Fibroblast of lung (primary cell): ENCODE measurements at regions not wholly inside any gene's neighbourhood (a gene's known extent, or its start where the extent isn't known, plus 50 kb on each side); places are given as distances from the start of the nearest gene placed in this dataset.

Experiments
- DNase-seq, 2 donors: peaks; one replicate each; pipeline versions ENCODE4 v3.0.0 to v3.0.0-alpha.2; 2010; ENCODE audit warnings: low read depth in 2 of 2
- H2AFZ ChIP-seq: 2 replicates; pipeline ENCODE4 v1.5.1; 2012; ENCODE audit warnings: low read length, control low read depth, inconsistent platforms
- H3K27ac ChIP-seq: 2 replicates; pipeline ENCODE4 v1.5.1; 2011; ENCODE audit warnings: low read length, control low read depth; ENCODE audit not compliant: insufficient read depth
- H3K27me3 ChIP-seq: 2 replicates; pipeline ENCODE4 v1.5.1; 2011; ENCODE audit warnings: mild to moderate bottlenecking, low read length; ENCODE audit not compliant: control insufficient read depth, insufficient read depth
- H3K36me3 ChIP-seq: 2 replicates; pipeline ENCODE4 v1.5.1; 2011; ENCODE audit warnings: low read length; ENCODE audit not compliant: control insufficient read depth, insufficient read depth
- H3K4me1 ChIP-seq: 2 replicates; pipeline ENCODE4 v1.5.1; 2011; ENCODE audit warnings: low read length; ENCODE audit not compliant: control insufficient read depth, insufficient read depth; ENCODE audit errors: extremely low read depth
- H3K4me2 ChIP-seq: 2 replicates; pipeline ENCODE4 v1.5.1; 2011; ENCODE audit warnings: low read length, control low read depth; ENCODE audit not compliant: insufficient read depth; ENCODE audit errors: extremely low read depth
- H3K4me3 ChIP-seq, 4 experiments: fragments of 200-600 bp in 1 of 4; sonication (generic) in 1 of 4; replicated peaks in 1 of 4; 2 replicates each; pipeline ENCODE4 v1.5.1; 2011 to 2016; ENCODE audit warnings: low read length in 4 of 4, low read depth in 3 of 4, mild to moderate bottlenecking in 3 of 4, control low read depth in 2 of 4, inconsistent platforms in 1 of 4, mixed read lengths in 1 of 4; ENCODE audit not compliant: insufficient read depth in 1 of 4; ENCODE audit errors: control extremely low read depth in 1 of 4
- H3K79me2 ChIP-seq: 2 replicates; pipeline ENCODE4 v1.5.1; 2012; ENCODE audit warnings: mild to moderate bottlenecking, low read length, inconsistent platforms; ENCODE audit not compliant: control insufficient read depth, insufficient read depth
- H3K9ac ChIP-seq: 2 replicates; pipeline ENCODE4 v1.5.1; 2011; ENCODE audit warnings: mild to moderate bottlenecking, low read length, control low read depth; ENCODE audit not compliant: insufficient read depth
- H3K9me3 ChIP-seq: 2 replicates; pipeline ENCODE4 v1.5.1; 2012; ENCODE audit warnings: low read depth, low read length; ENCODE audit not compliant: control insufficient read depth, insufficient read depth
- H4K20me1 ChIP-seq: 2 replicates; pipeline ENCODE4 v1.5.1; 2011; ENCODE audit warnings: low read length; ENCODE audit not compliant: control insufficient read depth, insufficient read depth; ENCODE audit errors: extremely low read depth
- EZH2 ChIP-seq: IDR thresholded peaks from 2 replicates; pipeline ENCODE4 v1.5.1; 2012; ENCODE audit warnings: low read length, control low read depth, mild to moderate bottlenecking; ENCODE audit errors: missing control alignments
- TF ChIP-seq, protein P1 (sequence below), 2 donors: IDR thresholded peaks in 1 of 2; conservative IDR thresholded peaks in 1 of 2; 1 replicate in 1 of 2; 2 replicates in 1 of 2; pipeline ENCODE4 v1.5.1; 2011 to 2012; ENCODE audit warnings: low read length in 2 of 2, control low read depth in 1 of 2, inconsistent platforms in 1 of 2, low read depth in 1 of 2, mild to moderate bottlenecking in 1 of 2

DNA sequence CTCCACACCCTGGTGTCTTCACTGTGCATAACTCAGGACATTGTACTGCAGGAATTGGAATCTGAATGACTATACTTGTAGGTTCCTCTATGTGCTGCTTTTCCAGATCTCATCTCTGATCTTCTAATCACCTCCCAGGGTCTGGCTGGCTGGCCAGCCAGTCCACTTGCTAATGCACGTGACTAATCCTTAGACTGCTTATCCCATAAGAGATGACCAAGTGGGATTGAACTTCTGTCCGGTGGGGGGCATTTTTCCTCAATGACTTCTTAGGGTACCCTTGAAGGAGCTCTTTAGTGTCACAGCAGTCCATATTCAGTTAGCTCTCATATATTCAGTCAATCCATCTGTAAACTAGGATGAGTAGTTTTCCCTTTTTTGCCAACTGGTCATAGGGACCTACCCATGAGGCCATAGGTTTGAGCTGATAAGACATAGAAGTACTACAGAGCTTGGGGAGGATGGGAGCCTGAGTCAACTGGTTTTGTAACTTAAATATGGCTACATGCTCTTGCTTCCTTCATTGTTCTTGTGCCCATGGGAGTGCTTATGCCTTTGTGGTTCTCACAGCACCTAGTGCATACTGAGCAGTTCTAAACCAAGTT is 71.9 kb upstream of the WDR1 start:
- H3K27ac ChIP-seq, result no peak overlapping the region
- no peaks in the 10 kb centered on the region for H3K36me3 ChIP-seq
- no peaks in the 10 kb centered on the region for H3K4me1 ChIP-seq
- no peaks in the 10 kb centered on the region for H3K9me3 ChIP-seq
- no peaks in the 10 kb centered on the region for H3K27me3 ChIP-seq
- no peak for TF ChIP-seq EZH2
- no peak overlapping the region for H3K4me2 ChIP-seq
- H3K4me3 ChIP-seq, result no peak overlapping the region
- no peaks in the 10 kb centered on the region for H4K20me1 ChIP-seq
- H3K79me2 ChIP-seq, result no peaks in the 10 kb centered on the region
- H3K9ac ChIP-seq, result no peak overlapping the region
- H2AFZ ChIP-seq, result no peak overlapping the region
- DNase-seq, result no peak

DNA sequence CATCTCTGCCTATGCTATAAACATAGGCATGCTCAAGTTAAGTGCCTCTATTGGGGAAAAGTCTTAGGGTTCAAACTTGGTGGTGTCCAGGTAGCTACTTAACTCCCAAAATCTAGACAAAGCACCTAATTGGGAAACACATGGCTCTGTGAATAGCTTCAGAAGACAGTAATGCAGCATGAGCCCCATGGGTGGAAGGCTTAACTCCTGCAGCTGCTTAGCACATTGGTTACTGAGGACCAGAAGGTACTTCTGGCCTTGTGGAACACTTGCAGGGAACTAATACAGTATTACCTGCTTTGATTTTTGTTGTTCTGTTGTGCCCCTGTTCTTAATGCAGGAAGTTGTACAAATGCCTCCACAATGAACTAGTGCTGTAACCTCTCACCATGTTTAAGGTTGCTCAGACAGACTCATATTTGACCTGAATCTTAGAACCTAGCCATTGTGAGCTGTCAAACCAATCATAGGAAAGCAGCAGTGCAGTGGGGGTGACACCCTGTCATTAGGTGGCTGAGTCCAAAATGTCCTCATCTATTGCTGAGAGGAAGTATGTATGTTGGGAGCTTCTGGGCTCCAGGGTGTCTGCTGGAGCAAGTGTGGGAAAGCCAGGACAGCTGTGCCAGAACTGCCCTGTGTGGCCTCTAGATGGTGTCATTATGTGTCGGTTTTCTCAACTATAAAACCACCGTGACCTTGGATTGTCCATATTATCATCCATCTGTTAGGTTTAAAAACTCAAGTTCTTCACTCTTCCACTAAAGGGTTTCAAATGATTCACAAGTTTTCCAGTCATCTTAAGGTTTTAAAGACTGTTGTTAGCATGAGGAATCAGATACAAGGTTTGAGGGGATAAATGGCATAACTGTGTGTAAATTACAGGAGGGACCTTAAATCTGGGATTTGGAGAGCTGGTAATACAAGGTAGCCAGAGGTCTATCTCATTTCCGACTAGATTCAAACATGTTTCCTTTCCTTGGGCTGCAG is 69.9 kb upstream of the WDR1 start:
- no peak overlapping the region for H3K4me2 ChIP-seq
- DNase-seq, result no peak
- no peaks in the 10 kb centered on the region for H3K4me1 ChIP-seq
- no peak overlapping the region for H3K9ac ChIP-seq
- no peak overlapping the region for H3K27ac ChIP-seq
- H3K27me3 ChIP-seq, result no peaks in the 10 kb centered on the region
- H3K36me3 ChIP-seq, result no peaks in the 10 kb centered on the region
- TF ChIP-seq EZH2, result no peak
- TF ChIP-seq, protein P1, sequence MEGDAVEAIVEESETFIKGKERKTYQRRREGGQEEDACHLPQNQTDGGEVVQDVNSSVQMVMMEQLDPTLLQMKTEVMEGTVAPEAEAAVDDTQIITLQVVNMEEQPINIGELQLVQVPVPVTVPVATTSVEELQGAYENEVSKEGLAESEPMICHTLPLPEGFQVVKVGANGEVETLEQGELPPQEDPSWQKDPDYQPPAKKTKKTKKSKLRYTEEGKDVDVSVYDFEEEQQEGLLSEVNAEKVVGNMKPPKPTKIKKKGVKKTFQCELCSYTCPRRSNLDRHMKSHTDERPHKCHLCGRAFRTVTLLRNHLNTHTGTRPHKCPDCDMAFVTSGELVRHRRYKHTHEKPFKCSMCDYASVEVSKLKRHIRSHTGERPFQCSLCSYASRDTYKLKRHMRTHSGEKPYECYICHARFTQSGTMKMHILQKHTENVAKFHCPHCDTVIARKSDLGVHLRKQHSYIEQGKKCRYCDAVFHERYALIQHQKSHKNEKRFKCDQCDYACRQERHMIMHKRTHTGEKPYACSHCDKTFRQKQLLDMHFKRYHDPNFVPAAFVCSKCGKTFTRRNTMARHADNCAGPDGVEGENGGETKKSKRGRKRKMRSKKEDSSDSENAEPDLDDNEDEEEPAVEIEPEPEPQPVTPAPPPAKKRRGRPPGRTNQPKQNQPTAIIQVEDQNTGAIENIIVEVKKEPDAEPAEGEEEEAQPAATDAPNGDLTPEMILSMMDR (conservative IDR thresholded peaks at IDR 0.05 in 1 of 2, IDR thresholded peaks at IDR 0.05 in 1 of 2; ENCODE audit: low read depth in 1 of 2, low read length in 2 of 2), result no peak
- H3K9me3 ChIP-seq, result no peaks in the 10 kb centered on the region
- H4K20me1 ChIP-seq, result no peaks in the 10 kb centered on the region
- no peak overlapping the region for H2AFZ ChIP-seq
- H3K79me2 ChIP-seq, result no peaks in the 10 kb centered on the region
- no peak overlapping the region for H3K4me3 ChIP-seq

DNA sequence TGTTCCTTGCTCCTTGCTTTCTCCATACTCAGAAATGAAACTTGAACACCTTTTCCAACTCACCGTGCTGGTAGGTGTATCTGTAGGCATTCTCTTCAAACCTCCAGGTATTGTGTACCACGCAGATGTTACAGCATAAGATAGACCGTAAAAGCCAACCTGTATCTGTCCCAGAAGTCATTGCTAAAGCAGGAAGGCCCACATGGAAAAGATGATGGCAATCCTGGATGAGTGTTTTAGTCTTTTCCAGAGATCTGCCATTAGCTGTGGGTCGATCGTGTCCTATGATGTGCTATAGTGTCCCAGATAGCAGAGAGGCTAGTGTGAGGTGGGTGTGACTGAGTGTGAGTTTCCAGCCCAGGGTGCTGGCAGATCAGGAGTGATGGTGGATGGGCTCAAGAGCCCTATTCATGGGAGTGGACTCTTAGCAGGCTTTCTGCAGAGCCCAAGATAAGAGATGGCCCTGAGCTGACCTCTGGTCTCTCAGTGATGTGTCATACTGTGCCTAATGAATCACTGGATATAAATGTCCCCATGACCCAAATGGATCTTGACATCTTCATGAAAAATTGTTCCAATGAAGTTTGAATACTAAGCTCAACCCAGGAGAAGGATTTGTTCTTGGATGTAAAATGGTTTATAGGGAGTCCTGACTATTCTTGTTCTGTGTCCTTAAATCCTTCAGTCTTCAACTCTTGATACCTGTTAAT is 69.1 kb upstream of the WDR1 start:
- H3K79me2 ChIP-seq, result no peaks in the 10 kb centered on the region

More for the DNA sequence above, 69.1 kb upstream of the WDR1 start:
- Histone ChIP-seq H3K9ac (no peak overlapping the region), H2AFZ (no peak overlapping the region), H3K27me3 (no peaks in the 10 kb centered on the region), H3K27ac (no peak overlapping the region), H3K4me2 (no peak overlapping the region), H3K4me1 (no peaks in the 10 kb centered on the region), H4K20me1 (no peaks in the 10 kb centered on the region), H3K9me3 (no peaks in the 10 kb centered on the region), H3K4me3 (no peak overlapping the region), H3K36me3 (no peaks in the 10 kb centered on the region)
- no peak for DNase-seq
- TF ChIP-seq, protein P1 (conservative IDR thresholded peaks at IDR 0.05 in 1 of 2, IDR thresholded peaks at IDR 0.05 in 1 of 2; ENCODE audit: low read depth in 1 of 2, low read length in 2 of 2), result no peak
- TF ChIP-seq EZH2, result no peak
